ENCODE measurements at regions not wholly inside any gene's neighbourhood (a gene's known extent, or its start where the extent isn't known, plus 50 kb on each side); places are given as distances from the start of the nearest gene placed in this dataset.

- TF ChIP-seq ETV6 (CRISPR knock-in tag; IDR thresholded peaks at IDR 0.05) (no peak), SMAD3 (CRISPR knock-in tag; IDR thresholded peaks at IDR 0.05; ENCODE audit: borderline replicate concordance) (no peak), NR2C2 (CRISPR knock-in tag; IDR thresholded peaks at IDR 0.05) (no peak)
These were observed 172.0 kb upstream of the USP24 start for GRCh38 chr1:55387145-55387544.
